Loucy (cell line): ENCODE measurements at regions not wholly inside any gene's neighbourhood (a gene's known extent, or its start where the extent isn't known, plus 50 kb on each side); places are given as distances from the start of the nearest gene placed in this dataset.

Experiments
- H2AFZ ChIP-seq: fragments of 200-600 bp; sonication (generic); 2 replicates; pipeline ENCODE4 v1.6.0; 2016; ENCODE audit warnings: antibody characterized with exemption, mild to moderate bottlenecking, low read length, moderate library complexity
- H3F3A ChIP-seq: fragments of 200-600 bp; 2 replicates; pipeline ENCODE4 v1.6.0; 2016; ENCODE audit warnings: antibody characterized with exemption, low read depth, mild to moderate bottlenecking
- H3K27me3 ChIP-seq: fragments of 200-600 bp; sonication (generic); 2 replicates; pipeline ENCODE4 v1.6.1; 2014; ENCODE audit warnings: low read length, mild to moderate bottlenecking; ENCODE audit not compliant: insufficient read depth, poor library complexity, severe bottlenecking
- H3K36me3 ChIP-seq: fragments of 200-600 bp; sonication (generic); 2 replicates; pipeline ENCODE4 v1.6.1; 2016; ENCODE audit warnings: low read length; ENCODE audit not compliant: insufficient read depth
- H3K4me1 ChIP-seq: fragments of 200-600 bp; sonication (generic); 2 replicates; pipeline ENCODE4 v1.5.1; 2014; ENCODE audit warnings: low read length, mild to moderate bottlenecking; ENCODE audit not compliant: insufficient read depth, poor library complexity, severe bottlenecking
- H3K4me2 ChIP-seq: fragments of 200-600 bp; sonication (generic); 2 replicates; pipeline ENCODE4 v1.6.0; 2014; ENCODE audit warnings: antibody characterized with exemption, low read length, low read depth, mild to moderate bottlenecking; ENCODE audit not compliant: poor library complexity, severe bottlenecking
- H3K4me3 ChIP-seq: fragments of 200-600 bp; sonication (generic); 2 replicates; pipeline ENCODE4 v1.5.1; 2014; ENCODE audit warnings: low read length, mild to moderate bottlenecking, mixed read lengths; ENCODE audit not compliant: poor library complexity, severe bottlenecking
- H3K79me2 ChIP-seq: fragments of 200-600 bp; sonication (generic); 2 replicates; pipeline ENCODE4 v1.6.1; 2014; ENCODE audit warnings: low read length; ENCODE audit not compliant: insufficient read depth
- H3K9ac ChIP-seq: fragments of 200-600 bp; sonication (generic); 2 replicates; pipeline ENCODE4 v1.6.0; 2014; ENCODE audit warnings: mild to moderate bottlenecking, low read depth, low read length, moderate library complexity; ENCODE audit not compliant: poor library complexity, severe bottlenecking
- H3K9me2 ChIP-seq: fragments of 200-600 bp; sonication (generic); replicated peaks from 2 replicates; pipeline ENCODE4 v1.6.1; 2016; ENCODE audit warnings: low read depth, low read length, mixed read lengths
- H3K9me3 ChIP-seq: fragments of 200-600 bp; sonication (generic); 2 replicates; pipeline ENCODE4 v1.6.1; 2014; ENCODE audit warnings: mild to moderate bottlenecking, antibody characterized with exemption, low read length, low read depth; ENCODE audit not compliant: insufficient read depth
- H4K20me1 ChIP-seq: fragments of 200-600 bp; sonication (generic); 2 replicates; pipeline ENCODE4 v1.6.0; 2014; ENCODE audit warnings: antibody characterized with exemption, low read length, mild to moderate bottlenecking; ENCODE audit not compliant: insufficient read depth, poor library complexity, severe bottlenecking
- EZH2phosphoT487 ChIP-seq: fragments of 200-600 bp; IDR thresholded peaks from 2 replicates; pipeline ENCODE4 v1.6.1; 2018; ENCODE audit warnings: antibody characterized with exemption, mild to moderate bottlenecking, moderate library complexity, borderline replicate concordance
- TF ChIP-seq, protein P1 (sequence below): fragments of 200-600 bp; sonication (generic); conservative IDR thresholded peaks from 2 replicates; pipeline ENCODE4 v1.5.1; 2014; ENCODE audit warnings: mild to moderate bottlenecking, antibody characterized with exemption, low read length

DNA sequence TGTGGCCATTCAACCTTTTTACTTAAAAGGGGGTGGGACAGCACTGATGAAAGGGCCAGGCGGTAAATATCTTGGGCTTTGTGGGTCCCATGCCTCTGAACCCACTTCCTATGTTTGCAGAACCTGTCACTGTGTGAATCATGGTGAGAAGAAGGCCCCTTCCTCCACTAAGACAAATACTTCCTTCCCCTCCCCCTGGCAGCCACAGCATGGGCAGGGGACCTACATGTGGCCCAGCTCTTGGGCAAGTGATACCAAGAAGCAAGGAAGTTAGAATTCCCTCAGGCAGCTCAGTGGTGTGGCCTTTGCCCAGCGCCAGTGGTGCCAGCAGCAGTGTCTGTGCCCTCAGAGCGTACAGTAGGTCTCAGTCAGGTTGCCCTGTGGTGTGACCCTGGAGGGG lies 168.6 kb downstream of the TRIM33 start:
- no peaks in the 10 kb centered on the region for H3K36me3 ChIP-seq
- no peaks in the 10 kb centered on the region for H3K9me2 ChIP-seq
- H3K4me2 ChIP-seq = peak overlapping the region; percentile 38
- no peak overlapping the region for H3K9ac ChIP-seq
- TF ChIP-seq, protein P1, sequence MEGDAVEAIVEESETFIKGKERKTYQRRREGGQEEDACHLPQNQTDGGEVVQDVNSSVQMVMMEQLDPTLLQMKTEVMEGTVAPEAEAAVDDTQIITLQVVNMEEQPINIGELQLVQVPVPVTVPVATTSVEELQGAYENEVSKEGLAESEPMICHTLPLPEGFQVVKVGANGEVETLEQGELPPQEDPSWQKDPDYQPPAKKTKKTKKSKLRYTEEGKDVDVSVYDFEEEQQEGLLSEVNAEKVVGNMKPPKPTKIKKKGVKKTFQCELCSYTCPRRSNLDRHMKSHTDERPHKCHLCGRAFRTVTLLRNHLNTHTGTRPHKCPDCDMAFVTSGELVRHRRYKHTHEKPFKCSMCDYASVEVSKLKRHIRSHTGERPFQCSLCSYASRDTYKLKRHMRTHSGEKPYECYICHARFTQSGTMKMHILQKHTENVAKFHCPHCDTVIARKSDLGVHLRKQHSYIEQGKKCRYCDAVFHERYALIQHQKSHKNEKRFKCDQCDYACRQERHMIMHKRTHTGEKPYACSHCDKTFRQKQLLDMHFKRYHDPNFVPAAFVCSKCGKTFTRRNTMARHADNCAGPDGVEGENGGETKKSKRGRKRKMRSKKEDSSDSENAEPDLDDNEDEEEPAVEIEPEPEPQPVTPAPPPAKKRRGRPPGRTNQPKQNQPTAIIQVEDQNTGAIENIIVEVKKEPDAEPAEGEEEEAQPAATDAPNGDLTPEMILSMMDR = no peak
- no peak for TF ChIP-seq EZH2phosphoT487
- no peak overlapping the region for H3K4me3 ChIP-seq
- H3F3A ChIP-seq = no peaks in the 10 kb centered on the region; the same call in 1 of the 2 replicates
- H3K4me1 ChIP-seq = peaks cover 27% of the 10 kb centered on the region
- H4K20me1 ChIP-seq = no peaks in the 10 kb centered on the region
- H3K9me3 ChIP-seq = no peaks in the 10 kb centered on the region
- no peak overlapping the region for H2AFZ ChIP-seq
- no peaks in the 10 kb centered on the region for H3K79me2 ChIP-seq
- H3K27me3 ChIP-seq = peaks cover 18% of the 10 kb centered on the region

DNA sequence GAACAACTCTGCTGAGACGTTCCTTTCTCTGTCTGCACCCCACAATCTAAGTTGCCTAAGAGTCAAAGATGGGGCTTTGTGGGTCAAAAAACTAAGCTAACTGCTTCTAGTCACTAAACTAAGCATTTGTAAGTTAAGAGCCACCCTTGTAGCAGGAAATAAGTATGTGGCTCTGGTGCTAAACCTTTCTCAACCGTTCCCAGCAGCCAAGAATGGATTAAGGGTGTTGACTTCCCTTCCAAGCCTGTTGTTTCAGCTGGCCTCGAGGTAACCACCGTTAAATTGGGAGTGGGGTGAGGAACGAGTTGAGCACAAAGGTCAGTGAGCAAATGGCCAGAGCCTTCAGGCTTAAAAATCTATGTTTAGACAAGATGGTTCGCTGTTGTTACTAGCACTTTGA lies 169.1 kb downstream of the TRIM33 start:
- Histone ChIP-seq H3K36me3 (no peaks in the 10 kb centered on the region), H3K9ac (no peak overlapping the region), H3K79me2 (no peaks in the 10 kb centered on the region), H3K9me3 (no peaks in the 10 kb centered on the region), H3K4me3 (no peak overlapping the region), H2AFZ (no peak overlapping the region), H3K9me2 (no peaks in the 10 kb centered on the region), H3F3A (no peaks in the 10 kb centered on the region; the same call in 1 of the 2 replicates), H3K4me1 (peaks cover 27% of the 10 kb centered on the region), H3K27me3 (peaks cover 16% of the 10 kb centered on the region), H4K20me1 (no peaks in the 10 kb centered on the region), H3K4me2 (peak overlapping the region; percentile 38)
- TF ChIP-seq, protein P1 = no peak
- TF ChIP-seq EZH2phosphoT487 = no peak

DNA sequence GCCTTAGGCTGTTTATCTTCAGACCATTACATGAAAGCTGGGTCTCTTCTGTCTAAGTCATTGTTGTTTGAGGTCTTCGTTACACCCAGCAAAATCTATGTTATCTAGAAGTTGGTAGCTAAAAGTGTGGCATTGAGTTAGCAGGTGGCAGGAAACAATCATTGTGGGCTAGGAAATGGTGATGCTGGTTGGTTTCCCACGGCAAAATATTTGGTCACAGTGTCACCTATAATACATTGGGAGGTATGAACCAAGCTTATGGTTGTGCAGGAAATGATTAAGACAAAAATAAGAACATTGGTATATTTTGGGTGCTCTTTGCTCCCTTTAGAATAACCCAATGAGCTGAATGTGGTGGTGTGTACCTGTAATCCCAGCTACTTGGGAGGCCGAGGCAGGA lies 169.7 kb downstream of the TRIM33 start:
- H4K20me1 ChIP-seq = no peaks in the 10 kb centered on the region
- H3K9ac ChIP-seq = no peak overlapping the region
- H3K79me2 ChIP-seq = no peaks in the 10 kb centered on the region
- H3K4me3 ChIP-seq = peak overlapping the region; percentile 30
- TF ChIP-seq, protein P1 = no peak
- TF ChIP-seq EZH2phosphoT487 = peak; percentile 38; the same call in 1 of the 2 replicates
- H3K4me2 ChIP-seq = peak overlapping the region; percentile 47
- H3K4me1 ChIP-seq = peaks cover 27% of the 10 kb centered on the region
- H3K9me2 ChIP-seq = no peaks in the 10 kb centered on the region
- no peaks in the 10 kb centered on the region; the same call in 1 of the 2 replicates for H3F3A ChIP-seq
- no peaks in the 10 kb centered on the region for H3K9me3 ChIP-seq
- H2AFZ ChIP-seq = no peak overlapping the region
- H3K36me3 ChIP-seq = no peaks in the 10 kb centered on the region
- H3K27me3 ChIP-seq = peaks cover 19% of the 10 kb centered on the region
